Ishikawa (cell line): ENCODE measurements at regions not wholly inside any gene's neighbourhood (a gene's known extent, or its start where the extent isn't known, plus 50 kb on each side); places are given as distances from the start of the nearest gene placed in this dataset.

Source experiments
- CREB1 ChIP-seq: IDR thresholded peaks from 2 replicates; pipeline ENCODE4 v1.6.1; 2012; ENCODE audit warnings: low read depth
- EP300 ChIP-seq: IDR thresholded peaks from 2 replicates; pipeline ENCODE4 v1.6.1; 2012; ENCODE audit warnings: borderline replicate concordance
- RAD21 ChIP-seq: IDR thresholded peaks from 2 replicates; pipeline ENCODE4 v1.6.1; 2012; ENCODE audit warnings: low read depth
- TEAD4 ChIP-seq: IDR thresholded peaks from 2 replicates; pipeline ENCODE4 v1.6.1; 2012
- YY1 ChIP-seq: IDR thresholded peaks from 2 replicates; pipeline ENCODE4 v1.6.1; 2012; ENCODE audit warnings: low read depth
- TF ChIP-seq, protein P1 (sequence below): IDR thresholded peaks from 2 replicates; pipeline ENCODE4 v1.6.1; 2012; ENCODE audit warnings: low read depth, mild to moderate bottlenecking
- TF ChIP-seq, protein P2 (sequence below): IDR thresholded peaks from 2 replicates; pipeline ENCODE4 v1.6.1; 2012

DNA sequence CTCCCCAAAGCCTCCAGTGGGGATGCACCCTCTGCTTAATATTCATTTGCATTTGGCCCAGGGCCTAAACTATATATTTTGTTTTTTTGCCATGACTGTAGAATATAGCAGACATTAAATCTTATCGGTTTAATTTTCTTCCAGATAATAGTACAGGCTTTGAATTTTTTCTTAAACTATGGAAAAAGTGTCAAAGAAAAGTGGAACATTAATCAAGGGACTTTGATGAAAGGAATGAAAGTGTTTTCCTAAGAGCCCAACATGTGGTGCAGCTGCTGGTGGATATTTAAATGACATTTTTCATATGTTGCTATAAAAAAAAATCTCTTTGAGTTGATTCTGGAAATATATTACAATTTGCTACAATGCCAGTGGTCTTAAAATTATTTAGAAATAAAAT, 346.8 kb downstream of the CYP26B1 start:
- TF ChIP-seq EP300 (no peak), RAD21 (no peak), YY1 (no peak), TEAD4 (no peak), CREB1 (no peak)
- TF ChIP-seq, protein P1, sequence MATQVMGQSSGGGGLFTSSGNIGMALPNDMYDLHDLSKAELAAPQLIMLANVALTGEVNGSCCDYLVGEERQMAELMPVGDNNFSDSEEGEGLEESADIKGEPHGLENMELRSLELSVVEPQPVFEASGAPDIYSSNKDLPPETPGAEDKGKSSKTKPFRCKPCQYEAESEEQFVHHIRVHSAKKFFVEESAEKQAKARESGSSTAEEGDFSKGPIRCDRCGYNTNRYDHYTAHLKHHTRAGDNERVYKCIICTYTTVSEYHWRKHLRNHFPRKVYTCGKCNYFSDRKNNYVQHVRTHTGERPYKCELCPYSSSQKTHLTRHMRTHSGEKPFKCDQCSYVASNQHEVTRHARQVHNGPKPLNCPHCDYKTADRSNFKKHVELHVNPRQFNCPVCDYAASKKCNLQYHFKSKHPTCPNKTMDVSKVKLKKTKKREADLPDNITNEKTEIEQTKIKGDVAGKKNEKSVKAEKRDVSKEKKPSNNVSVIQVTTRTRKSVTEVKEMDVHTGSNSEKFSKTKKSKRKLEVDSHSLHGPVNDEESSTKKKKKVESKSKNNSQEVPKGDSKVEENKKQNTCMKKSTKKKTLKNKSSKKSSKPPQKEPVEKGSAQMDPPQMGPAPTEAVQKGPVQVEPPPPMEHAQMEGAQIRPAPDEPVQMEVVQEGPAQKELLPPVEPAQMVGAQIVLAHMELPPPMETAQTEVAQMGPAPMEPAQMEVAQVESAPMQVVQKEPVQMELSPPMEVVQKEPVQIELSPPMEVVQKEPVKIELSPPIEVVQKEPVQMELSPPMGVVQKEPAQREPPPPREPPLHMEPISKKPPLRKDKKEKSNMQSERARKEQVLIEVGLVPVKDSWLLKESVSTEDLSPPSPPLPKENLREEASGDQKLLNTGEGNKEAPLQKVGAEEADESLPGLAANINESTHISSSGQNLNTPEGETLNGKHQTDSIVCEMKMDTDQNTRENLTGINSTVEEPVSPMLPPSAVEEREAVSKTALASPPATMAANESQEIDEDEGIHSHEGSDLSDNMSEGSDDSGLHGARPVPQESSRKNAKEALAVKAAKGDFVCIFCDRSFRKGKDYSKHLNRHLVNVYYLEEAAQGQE, result no peak
- TF ChIP-seq, protein P2, sequence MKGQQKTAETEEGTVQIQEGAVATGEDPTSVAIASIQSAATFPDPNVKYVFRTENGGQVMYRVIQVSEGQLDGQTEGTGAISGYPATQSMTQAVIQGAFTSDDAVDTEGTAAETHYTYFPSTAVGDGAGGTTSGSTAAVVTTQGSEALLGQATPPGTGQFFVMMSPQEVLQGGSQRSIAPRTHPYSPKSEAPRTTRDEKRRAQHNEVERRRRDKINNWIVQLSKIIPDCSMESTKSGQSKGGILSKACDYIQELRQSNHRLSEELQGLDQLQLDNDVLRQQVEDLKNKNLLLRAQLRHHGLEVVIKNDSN, result no peak
